GM19023 (cell line): ENCODE measurements at regions not wholly inside any gene's neighbourhood (a gene's known extent, or its start where the extent isn't known, plus 50 kb on each side); places are given as distances from the start of the nearest gene placed in this dataset.

Experiments used
- ATAC-seq: cut with Tn5 transposase; IDR thresholded peaks from one replicate; pipeline ENCODE4 v1.9.1; 2021; ENCODE audit warnings: mild to moderate bottlenecking, moderate library complexity; ENCODE audit not compliant: unreplicated experiment

DNA sequence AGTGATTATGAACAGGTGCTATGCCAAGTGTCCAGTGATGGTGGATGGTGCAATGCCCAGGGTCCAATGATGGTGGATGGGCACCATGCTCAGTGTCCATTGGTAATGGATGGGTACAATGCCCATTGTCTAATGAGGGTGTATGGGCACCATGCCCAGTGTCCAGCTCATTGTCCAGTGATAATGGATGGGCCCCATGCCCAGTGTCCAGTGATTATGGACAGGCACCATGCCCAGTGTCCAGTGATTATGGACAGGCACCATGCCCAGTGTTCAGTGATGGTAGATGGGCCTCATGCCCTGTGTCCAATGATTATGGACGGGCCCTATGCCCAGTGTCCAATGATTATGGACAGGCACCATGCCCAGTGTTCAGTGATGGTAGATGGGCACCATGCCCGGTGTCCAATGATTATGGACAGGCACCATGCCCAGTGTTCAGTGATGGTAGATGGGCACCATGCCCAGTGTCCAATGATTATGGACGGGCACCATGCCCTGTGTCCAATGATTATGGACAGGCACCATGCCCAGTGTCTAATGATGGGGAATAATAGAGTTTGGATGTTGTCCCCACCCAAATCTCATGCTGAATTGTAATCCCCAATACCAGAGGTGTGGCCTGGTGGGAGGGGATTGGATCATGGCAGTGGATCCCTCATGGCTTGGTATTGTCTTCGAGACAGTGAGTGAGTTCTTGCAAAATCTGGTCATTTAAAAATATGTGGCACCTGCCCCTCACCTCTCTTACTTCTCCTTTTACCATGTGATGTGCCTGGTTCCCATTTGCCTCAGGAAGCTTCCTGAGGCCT lies 87.8 kb downstream of the ANKRD10 start:
- ATAC-seq, result no peak
